NCI-H345 (cell line): ENCODE measurements at regions not wholly inside any gene's neighbourhood (a gene's known extent, or its start where the extent isn't known, plus 50 kb on each side); places are given as distances from the start of the nearest gene placed in this dataset.

Experiments used
- DNase-seq: peaks from one replicate; lab custom pipeline; 2025; lab: John Stamatoyannopoulos, UW

DNA sequence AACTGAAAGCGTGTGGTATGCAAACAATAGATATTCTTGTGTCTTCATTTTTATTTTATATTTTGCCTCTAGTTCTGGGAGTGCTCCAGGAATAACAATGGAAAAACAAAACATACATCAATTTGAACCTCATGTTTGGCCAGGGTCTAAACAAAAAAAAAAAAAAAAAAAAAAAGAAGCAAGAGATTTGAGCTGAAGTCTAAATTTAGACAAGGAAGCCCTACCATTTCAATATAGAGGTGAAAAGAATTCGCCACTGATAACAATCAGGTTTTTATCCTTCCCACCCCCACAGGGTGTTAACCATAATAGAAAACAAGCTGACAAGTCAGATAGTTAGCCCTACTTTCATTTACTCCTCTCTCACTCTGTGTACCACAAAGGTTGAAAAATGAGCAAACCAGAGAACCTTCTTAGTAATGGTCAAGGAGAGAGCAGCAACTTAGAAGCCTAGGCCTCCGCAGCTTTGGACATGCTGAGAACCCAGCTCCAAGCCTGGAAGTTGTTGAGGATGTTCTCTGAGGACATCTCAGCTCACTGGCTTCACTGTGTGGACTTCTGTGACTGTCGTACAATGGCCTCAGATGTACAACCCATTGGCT lies 118.2 kb upstream of the HMHB1 start:
- no peak for DNase-seq

GRCh38 chr5:143692342-143692741 lies 119.6 kb upstream of the HMHB1 start:
- no peak for DNase-seq

DNA sequence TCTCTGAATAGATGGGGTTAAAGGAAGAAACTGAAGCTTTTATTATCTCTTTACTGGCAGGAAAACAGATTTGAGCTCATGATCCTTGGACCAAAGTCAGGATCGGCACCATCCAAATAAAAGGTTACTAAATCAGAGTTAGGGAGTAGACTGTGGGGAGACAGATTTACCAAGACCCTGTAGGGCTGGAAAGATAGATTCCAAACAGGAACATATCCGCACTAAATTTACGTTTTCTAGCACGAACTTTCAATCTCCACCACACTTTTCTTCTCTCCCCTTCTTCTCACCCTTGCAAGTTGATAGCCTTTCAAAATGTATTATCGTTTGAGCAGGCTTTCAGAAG lies 120.0 kb upstream of the HMHB1 start:
- no peak for DNase-seq

DNA sequence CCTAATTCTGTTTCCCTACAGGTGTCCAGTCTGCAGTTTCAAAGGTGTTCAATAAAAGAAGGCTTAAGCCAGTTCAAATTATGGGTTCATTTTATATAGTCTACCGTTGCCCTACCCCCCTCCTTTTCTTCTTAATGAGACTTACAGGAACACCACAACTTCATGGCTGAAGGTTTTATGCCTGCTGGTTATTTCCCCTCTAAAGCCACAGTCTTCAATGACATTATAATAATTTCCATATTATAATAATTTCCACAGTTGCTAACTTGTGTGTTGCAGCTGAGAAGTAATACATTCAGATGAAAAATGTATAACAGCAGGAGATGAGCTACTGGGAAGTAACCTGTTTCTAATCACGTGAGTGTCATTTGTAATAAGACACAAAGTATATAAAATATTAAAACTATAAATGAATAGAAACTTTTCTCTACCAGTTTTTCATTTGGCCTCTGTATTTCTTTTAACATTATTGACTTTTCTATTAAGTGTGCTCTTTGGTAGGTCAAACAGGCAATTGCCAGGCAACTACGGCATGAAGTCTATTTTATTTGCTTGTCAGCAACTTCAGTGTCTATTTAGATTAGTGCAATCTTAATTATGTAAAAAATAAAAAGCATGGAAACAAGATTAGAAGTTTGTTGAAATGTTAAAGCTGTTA lies 120.5 kb upstream of the HMHB1 start:
- DNase-seq, result no peak

- DNase-seq, result no peak
Observed at GRCh38 chr5:143687604-143688003, 124.4 kb upstream of the HMHB1 start.

GRCh38 chr5:143685246-143685815 lies 126.6 kb upstream of the HMHB1 start:
- DNase-seq, result no peak

- no peak for DNase-seq
Observed at GRCh38 chr5:143683459-143683858, 128.5 kb upstream of the HMHB1 start.

DNA sequence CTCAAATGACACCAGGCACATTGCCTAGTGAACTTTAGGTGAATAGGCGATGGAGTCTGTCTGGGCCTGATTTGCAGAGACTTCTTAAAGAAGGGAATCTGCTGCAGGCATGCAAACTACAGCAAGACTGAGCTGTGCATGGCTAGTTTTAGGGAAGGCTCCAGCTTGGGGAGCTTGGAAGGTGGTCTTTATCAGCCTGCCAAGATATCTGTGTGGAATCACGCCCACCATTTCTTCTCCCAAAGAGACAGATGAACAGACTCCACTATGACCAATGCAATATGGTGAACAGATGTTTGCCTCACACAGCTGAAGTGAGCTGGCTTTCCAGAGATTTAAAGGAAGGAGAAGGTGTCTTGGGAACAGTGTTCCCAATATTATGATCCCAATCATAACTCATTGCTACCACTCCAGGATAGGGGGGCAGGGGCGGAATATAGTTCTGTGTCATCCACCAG lies 129.0 kb upstream of the HMHB1 start:
- DNase-seq, result no peak

GRCh38 chr5:143682246-143682905 lies 129.6 kb upstream of the HMHB1 start:
- no peak for DNase-seq

- no peak for DNase-seq
Observed at GRCh38 chr5:143680672-143681259, 131.2 kb upstream of the HMHB1 start.

GRCh38 chr5:143679777-143680176 lies 132.2 kb upstream of the HMHB1 start:
- peak; percentile 11 for DNase-seq

DNA sequence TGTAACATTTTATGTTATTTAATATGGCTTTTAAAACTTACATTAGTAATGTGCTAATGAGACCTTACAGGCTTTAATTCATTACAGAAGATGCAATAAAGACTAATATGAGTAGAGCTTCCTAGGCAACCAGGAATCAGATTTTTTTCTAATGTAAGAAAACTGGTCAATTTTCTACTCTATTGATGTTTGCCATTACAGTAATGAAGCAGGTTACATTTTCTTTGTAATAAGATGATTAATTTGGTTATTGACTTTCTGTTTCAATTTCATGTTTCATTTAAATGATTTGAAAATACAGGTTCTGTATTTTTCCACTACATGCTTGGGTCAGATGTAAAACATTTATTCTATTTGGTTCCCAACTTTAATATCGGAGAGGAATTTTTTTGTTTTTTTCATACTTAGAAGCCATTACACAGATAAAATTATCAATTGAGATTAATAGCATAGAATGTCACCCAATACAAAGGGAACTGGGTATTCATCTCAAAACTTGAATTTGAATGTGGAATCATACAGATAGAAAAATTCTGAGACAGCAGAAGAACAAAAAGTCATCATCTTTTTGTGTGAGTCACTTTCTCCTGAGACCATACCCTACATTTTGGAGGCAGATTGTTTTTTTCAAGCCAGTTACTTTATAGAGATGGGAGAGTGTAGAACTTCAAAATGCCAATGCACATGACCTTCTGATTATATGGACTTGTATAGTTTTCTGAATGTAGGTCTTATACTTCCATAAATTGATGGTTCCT lies 133.6 kb upstream of the HMHB1 start:
- no peak for DNase-seq

GRCh38 chr5:143677403-143677802 lies 134.6 kb upstream of the HMHB1 start:
- no peak for DNase-seq

DNA sequence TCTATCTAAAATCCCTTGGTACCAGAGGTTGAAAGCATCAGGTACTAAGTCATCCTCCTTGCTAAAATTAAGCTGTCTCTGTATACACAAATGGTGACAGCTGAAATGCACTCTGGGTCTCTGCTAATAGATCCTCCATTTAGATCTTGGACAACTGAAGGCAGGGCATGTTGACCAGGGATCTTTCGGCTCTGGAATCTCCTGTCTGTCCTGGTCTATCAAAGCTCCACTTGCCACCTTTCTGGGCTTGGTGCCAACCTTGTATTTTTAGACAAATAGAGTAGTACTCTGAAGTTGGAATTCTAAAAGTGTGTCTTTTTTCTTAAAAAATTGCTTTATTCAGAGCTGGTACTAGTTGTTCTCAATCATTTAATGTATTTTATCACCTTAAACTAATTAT lies 135.2 kb upstream of the HMHB1 start:
- DNase-seq, result peak; percentile 73

- no peak for DNase-seq
Observed at GRCh38 chr5:143674469-143674786, 137.5 kb upstream of the HMHB1 start.

- peak; percentile 56 for DNase-seq
Observed at GRCh38 chr5:143673676-143674468, 138.1 kb upstream of the HMHB1 start.

GRCh38 chr5:143672806-143673205 lies 139.2 kb upstream of the HMHB1 start:
- DNase-seq, result no peak

DNA sequence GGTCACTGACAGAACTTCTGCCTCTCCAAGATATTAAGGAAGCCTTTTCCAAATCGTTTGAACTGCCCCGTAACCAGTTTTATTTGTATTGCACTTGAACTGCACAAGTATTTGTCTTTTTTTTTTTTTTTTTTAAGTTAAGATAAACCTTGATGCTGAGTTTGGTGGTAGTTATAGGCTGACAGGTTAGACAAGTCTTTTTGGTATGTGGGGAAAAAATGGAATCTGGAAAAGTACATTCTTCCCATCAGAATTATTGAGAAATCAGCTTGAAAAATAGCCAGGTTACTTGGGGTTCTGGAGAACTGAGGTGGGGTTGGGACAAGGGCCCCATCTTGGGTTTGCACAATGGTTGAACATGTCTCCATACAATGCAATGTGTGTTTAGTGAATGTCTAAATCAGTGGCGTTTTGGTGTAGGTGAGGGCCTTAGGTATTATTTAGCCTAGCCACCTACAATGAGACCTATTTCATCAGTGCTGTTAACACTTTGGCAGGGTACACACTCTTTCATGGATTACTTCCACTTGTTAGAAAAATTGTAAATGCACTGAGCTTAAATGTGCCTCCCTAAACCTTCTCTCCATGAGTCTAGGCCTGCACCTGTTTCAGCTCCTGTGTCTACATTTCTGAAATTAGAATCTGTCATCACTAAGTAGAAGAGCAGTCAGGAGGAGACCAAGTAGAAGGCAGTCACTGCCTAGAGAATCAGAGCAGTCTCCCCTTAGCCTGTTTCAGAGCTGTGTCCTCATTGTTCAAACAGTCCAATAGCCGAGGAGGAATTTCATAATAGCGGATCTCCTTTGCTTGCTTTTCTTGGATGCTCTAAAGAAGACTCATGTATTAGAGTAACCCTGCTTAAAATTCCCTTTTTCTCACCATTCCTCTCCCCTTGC lies 140.0 kb upstream of the HMHB1 start:
- no peak for DNase-seq

DNA sequence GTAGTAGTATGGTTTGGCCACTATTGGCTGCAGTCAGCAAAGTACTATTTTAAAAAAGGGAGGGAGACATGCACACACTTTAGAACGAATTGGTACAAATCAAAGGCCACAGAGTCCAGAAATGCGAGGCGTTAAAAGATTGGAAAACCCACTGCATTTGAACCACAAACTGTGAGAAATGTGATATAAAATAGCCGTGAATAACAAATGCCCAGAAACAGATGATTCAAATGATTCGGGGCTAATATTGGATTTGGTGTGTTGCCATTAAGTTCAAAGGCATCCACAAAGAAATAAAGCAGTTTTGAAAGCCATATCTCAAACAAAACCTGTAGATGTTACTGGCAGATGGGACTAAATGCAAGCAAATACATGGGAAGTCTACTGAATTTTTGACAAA lies 140.9 kb upstream of the HMHB1 start:
- no peak for DNase-seq

DNA sequence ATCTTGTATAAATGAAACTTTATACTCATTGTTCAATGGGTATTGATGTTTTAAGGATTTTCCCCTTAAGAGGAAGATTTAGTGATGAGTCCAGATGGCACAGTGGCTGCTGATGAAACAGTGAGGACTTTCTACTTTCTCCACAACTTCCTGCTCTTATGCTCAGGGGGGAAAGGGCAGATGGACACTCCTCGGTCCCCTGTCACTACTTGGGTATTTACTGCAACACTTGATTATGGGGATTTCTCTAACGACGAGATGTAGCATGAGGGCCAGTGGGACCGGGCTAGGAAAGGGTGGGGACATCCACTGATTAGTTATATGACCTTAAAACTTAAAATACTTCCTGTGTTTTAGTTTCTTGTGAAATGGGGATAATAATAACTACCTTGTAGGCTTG lies 146.1 kb upstream of the HMHB1 start:
- no peak for DNase-seq
